Mucosa of rectum (tissue), 2 donors: ENCODE measurements at regions not wholly inside any gene's neighbourhood (a gene's known extent, or its start where the extent isn't known, plus 50 kb on each side); places are given as distances from the start of the nearest gene placed in this dataset.

ENCODE experiments used
- H3K27ac ChIP-seq, 2 donors: one replicate each; pipeline ENCODE4 v1.7.0; 2013; ENCODE audit warnings: inconsistent platforms in 2 of 2, low read depth in 2 of 2, low read length in 2 of 2
- H3K27me3 ChIP-seq, 2 donors: one replicate each; pipeline ENCODE4 v1.7.0; 2013; ENCODE audit warnings: low read length in 2 of 2; ENCODE audit not compliant: control insufficient read depth in 2 of 2, insufficient read depth in 2 of 2
- H3K36me3 ChIP-seq, 2 donors: one replicate each; pipeline ENCODE4 v1.7.0; 2013; ENCODE audit warnings: low read length in 2 of 2; ENCODE audit not compliant: control insufficient read depth in 2 of 2, insufficient read depth in 2 of 2
- H3K4me1 ChIP-seq, 2 donors: one replicate each; pipeline ENCODE4 v1.7.0; 2013; ENCODE audit warnings: low read length in 2 of 2, mild to moderate bottlenecking in 1 of 2; ENCODE audit not compliant: control insufficient read depth in 2 of 2, insufficient read depth in 2 of 2
- H3K4me3 ChIP-seq, 2 donors: one replicate each; pipeline ENCODE4 v1.7.0; 2013; ENCODE audit warnings: low read length in 2 of 2
- H3K9ac ChIP-seq, 2 donors: one replicate each; pipeline ENCODE4 v1.7.0; 2013; ENCODE audit warnings: low read length in 2 of 2, low read depth in 1 of 2, mild to moderate bottlenecking in 1 of 2
- H3K9me3 ChIP-seq, 2 donors: one replicate each; pipeline ENCODE4 v1.7.0; 2013; ENCODE audit warnings: low read length in 2 of 2; ENCODE audit not compliant: control insufficient read depth in 2 of 2
- donor health status: healthy.
- donor health status: Normal muscosa, but diverticular disease.

GRCh38 chr14:58816416-58817115, 178.8 kb downstream of the DACT1 start:
- Histone ChIP-seq H3K4me3 (no peak overlapping the region), H3K27ac (no peak overlapping the region), H3K9me3 (no peaks in the 10 kb centered on the region), H3K9ac (no peak overlapping the region), H3K27me3 (no peaks in the 10 kb centered on the region), H3K4me1 (no peaks in the 10 kb centered on the region), H3K36me3 (no peaks in the 10 kb centered on the region)

GRCh38 chr14:58817846-58818245, 180.1 kb downstream of the DACT1 start:
- H3K9me3 ChIP-seq = no peaks in the 10 kb centered on the region
- H3K36me3 ChIP-seq = no peaks in the 10 kb centered on the region
- H3K27ac ChIP-seq = no peak overlapping the region
- no peak overlapping the region for H3K4me3 ChIP-seq
- no peaks in the 10 kb centered on the region for H3K4me1 ChIP-seq
- H3K9ac ChIP-seq = no peak overlapping the region
- H3K27me3 ChIP-seq = no peaks in the 10 kb centered on the region

GRCh38 chr14:58820032-58820431, 182.3 kb downstream of the DACT1 start:
- H3K27me3 ChIP-seq = no peaks in the 10 kb centered on the region
- H3K4me1 ChIP-seq = no peaks in the 10 kb centered on the region
- H3K36me3 ChIP-seq = no peaks in the 10 kb centered on the region
- H3K9me3 ChIP-seq = no peaks in the 10 kb centered on the region
- no peak overlapping the region for H3K9ac ChIP-seq
- no peak overlapping the region for H3K4me3 ChIP-seq
- H3K27ac ChIP-seq = no peak overlapping the region

- Histone ChIP-seq H3K4me1 (no peaks in the 10 kb centered on the region), H3K9me3 (no peaks in the 10 kb centered on the region), H3K9ac (no peak overlapping the region), H3K27ac (no peak overlapping the region), H3K27me3 (no peaks in the 10 kb centered on the region), H3K4me3 (no peak overlapping the region), H3K36me3 (no peaks in the 10 kb centered on the region)
Observed at GRCh38 chr14:58821421-58821820, 183.7 kb downstream of the DACT1 start.

- no peak overlapping the region for H3K9ac ChIP-seq
- no peak overlapping the region for H3K27ac ChIP-seq
- no peaks in the 10 kb centered on the region for H3K9me3 ChIP-seq
- H3K27me3 ChIP-seq = no peaks in the 10 kb centered on the region
- H3K36me3 ChIP-seq = no peaks in the 10 kb centered on the region
- H3K4me1 ChIP-seq = no peaks in the 10 kb centered on the region
- no peak overlapping the region for H3K4me3 ChIP-seq
Observed at GRCh38 chr14:58822856-58823255, 185.1 kb downstream of the DACT1 start.

GRCh38 chr14:58823312-58823711, 185.6 kb downstream of the DACT1 start:
- Histone ChIP-seq H3K9me3 (no peaks in the 10 kb centered on the region), H3K27ac (no peak overlapping the region), H3K36me3 (no peaks in the 10 kb centered on the region), H3K4me3 (no peak overlapping the region), H3K4me1 (no peaks in the 10 kb centered on the region), H3K27me3 (no peaks in the 10 kb centered on the region), H3K9ac (no peak overlapping the region)

GRCh38 chr14:58824106-58824505, 186.3 kb downstream of the DACT1 start:
- Histone ChIP-seq H3K36me3 (no peaks in the 10 kb centered on the region), H3K9me3 (no peaks in the 10 kb centered on the region), H3K4me1 (no peaks in the 10 kb centered on the region), H3K4me3 (no peak overlapping the region), H3K27me3 (no peaks in the 10 kb centered on the region), H3K27ac (no peak overlapping the region), H3K9ac (no peak overlapping the region)

GRCh38 chr14:58824796-58825195, 187.0 kb downstream of the DACT1 start:
- H3K9ac ChIP-seq = no peak overlapping the region
- no peak overlapping the region for H3K4me3 ChIP-seq
- no peaks in the 10 kb centered on the region for H3K4me1 ChIP-seq
- H3K9me3 ChIP-seq = no peaks in the 10 kb centered on the region
- no peaks in the 10 kb centered on the region for H3K27me3 ChIP-seq
- no peak overlapping the region for H3K27ac ChIP-seq
- H3K36me3 ChIP-seq = no peaks in the 10 kb centered on the region

- H3K27ac ChIP-seq = no peak overlapping the region
- H3K4me3 ChIP-seq = no peak overlapping the region
- H3K9me3 ChIP-seq = no peaks in the 10 kb centered on the region
- H3K27me3 ChIP-seq = no peaks in the 10 kb centered on the region
- no peak overlapping the region for H3K9ac ChIP-seq
- peaks cover 0 to 4% of the 10 kb centered on the region in 2 donors for H3K4me1 ChIP-seq
- no peaks in the 10 kb centered on the region for H3K36me3 ChIP-seq
Observed at GRCh38 chr14:58825606-58826005, 187.8 kb downstream of the DACT1 start.

GRCh38 chr14:58826845-58827686, 189.3 kb downstream of the DACT1 start:
- no peaks in the 10 kb centered on the region for H3K9me3 ChIP-seq
- no peaks in the 10 kb centered on the region for H3K36me3 ChIP-seq
- H3K9ac ChIP-seq = no peak overlapping the region
- no peak overlapping the region for H3K27ac ChIP-seq
- H3K4me3 ChIP-seq = no peak overlapping the region
- no peaks in the 10 kb centered on the region for H3K27me3 ChIP-seq
- peaks cover 0 to 4% of the 10 kb centered on the region in 2 donors for H3K4me1 ChIP-seq
